Esophagus muscularis mucosa (tissue), 3 donors: ENCODE measurements at regions not wholly inside any gene's neighbourhood (a gene's known extent, or its start where the extent isn't known, plus 50 kb on each side); places are given as distances from the start of the nearest gene placed in this dataset.

Experiments used
- POLR2AphosphoS5 ChIP-seq, 2 donors: sonication (generic); formaldehyde crosslinking; IDR thresholded peaks; one replicate each; pipeline ENCODE4 v1.6.1; 2017; ENCODE audit warnings: antibody characterized with exemption in 2 of 2
- TF ChIP-seq, protein P1 (sequence below), 3 experiments: fragments of 200-600 bp in 2 of 3; fragments of 450-650 bp in 1 of 3; sonication (generic) in 2 of 3; IDR thresholded peaks; one replicate each; pipeline ENCODE4 v1.5.1; 2017 to 2019; ENCODE audit warnings: antibody characterized with exemption in 3 of 3, mild to moderate bottlenecking in 2 of 3, moderate library complexity in 1 of 3

DNA sequence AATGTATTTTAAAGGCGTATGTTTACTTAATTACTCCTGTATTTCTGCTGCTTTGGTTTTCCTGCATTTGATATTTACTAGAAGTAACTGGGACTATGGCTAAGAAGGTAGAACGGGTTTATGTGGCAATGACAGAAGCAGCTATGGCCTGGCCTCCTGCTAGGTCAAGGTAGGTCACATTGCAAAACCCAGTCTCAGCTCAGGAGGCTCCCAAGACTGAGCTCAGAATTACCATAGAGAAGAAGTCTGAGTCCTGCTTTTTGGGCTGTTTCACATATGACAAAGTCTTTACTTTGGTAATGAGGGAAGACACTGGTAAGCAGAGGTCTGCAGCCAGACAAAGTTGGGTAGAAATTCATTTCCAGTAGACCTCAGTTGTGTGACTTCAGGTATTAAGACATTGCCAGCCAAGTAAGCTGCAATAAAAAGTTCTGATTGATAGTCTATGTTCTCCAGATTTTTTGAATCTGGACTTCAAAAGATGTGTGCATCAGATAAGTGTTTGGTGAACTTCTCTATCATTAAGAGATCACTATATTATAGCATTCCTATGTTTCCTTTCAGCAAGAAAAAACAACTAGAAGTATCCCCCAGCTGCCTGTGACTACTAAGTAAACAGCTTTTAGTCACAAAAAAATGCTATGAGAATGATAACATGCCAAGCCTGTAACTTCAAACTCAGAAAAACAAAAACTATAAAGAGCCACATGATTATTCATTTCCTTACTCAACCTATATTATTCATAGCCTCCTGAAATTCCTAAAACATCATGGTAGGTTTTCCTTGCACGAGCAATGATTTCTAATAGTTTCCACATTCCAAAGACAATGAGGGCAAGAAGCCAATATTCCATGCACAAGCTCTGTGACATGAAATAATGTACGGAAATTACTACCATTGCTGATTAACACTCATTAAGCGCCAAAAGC is 312.3 kb downstream of the HAO1 start:
- TF ChIP-seq, protein P1, sequence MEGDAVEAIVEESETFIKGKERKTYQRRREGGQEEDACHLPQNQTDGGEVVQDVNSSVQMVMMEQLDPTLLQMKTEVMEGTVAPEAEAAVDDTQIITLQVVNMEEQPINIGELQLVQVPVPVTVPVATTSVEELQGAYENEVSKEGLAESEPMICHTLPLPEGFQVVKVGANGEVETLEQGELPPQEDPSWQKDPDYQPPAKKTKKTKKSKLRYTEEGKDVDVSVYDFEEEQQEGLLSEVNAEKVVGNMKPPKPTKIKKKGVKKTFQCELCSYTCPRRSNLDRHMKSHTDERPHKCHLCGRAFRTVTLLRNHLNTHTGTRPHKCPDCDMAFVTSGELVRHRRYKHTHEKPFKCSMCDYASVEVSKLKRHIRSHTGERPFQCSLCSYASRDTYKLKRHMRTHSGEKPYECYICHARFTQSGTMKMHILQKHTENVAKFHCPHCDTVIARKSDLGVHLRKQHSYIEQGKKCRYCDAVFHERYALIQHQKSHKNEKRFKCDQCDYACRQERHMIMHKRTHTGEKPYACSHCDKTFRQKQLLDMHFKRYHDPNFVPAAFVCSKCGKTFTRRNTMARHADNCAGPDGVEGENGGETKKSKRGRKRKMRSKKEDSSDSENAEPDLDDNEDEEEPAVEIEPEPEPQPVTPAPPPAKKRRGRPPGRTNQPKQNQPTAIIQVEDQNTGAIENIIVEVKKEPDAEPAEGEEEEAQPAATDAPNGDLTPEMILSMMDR (IDR thresholded peaks at IDR 0.05) = no peak
- no peak for TF ChIP-seq POLR2AphosphoS5 (IDR thresholded peaks at IDR 0.05)
